Natural killer cell (primary cell): ENCODE measurements at regions not wholly inside any gene's neighbourhood (a gene's known extent, or its start where the extent isn't known, plus 50 kb on each side); places are given as distances from the start of the nearest gene placed in this dataset.
A peak's percentile ranks its signal among the peaks of the same experiment; 100 is the strongest.
"Not testable (repeated sequence)": the region's sequence is repeated elsewhere in the genome, so short reads cannot be mapped to it uniquely, and the experiment has no call there.

Source experiments
- ATAC-seq, 3 donors: fragments of 150-1000 bp in 2 of 3; fragments of 200-7000 bp in 1 of 3; cut with Tn5 transposase; 1 replicate in 1 of 3; 2 replicates in 2 of 3; pipeline ENCODE4 v1.10.0; 2021; ENCODE audit warnings: mild to moderate bottlenecking in 2 of 3, moderate library complexity in 2 of 3
- DNase-seq, 2 donors: peaks; one replicate each; pipeline versions ENCODE4 v3.0.0 to v3.0.0-alpha.2; 2013 to 2021; ENCODE audit warnings: mixed read lengths in 1 of 2
- H3K27ac ChIP-seq: one replicate; pipeline ENCODE4 v1.5.1; 2013; ENCODE audit warnings: mild to moderate bottlenecking, low read length
- H3K27me3 ChIP-seq: one replicate; pipeline ENCODE4 v1.6.1; 2013; ENCODE audit warnings: low read length; ENCODE audit not compliant: control insufficient read depth, insufficient read depth
- H3K36me3 ChIP-seq: one replicate; pipeline ENCODE4 v1.6.1; 2013; ENCODE audit warnings: low read length; ENCODE audit not compliant: control insufficient read depth, insufficient read depth
- H3K4me1 ChIP-seq: one replicate; pipeline ENCODE4 v1.6.1; 2013; ENCODE audit warnings: low read length; ENCODE audit not compliant: control insufficient read depth, insufficient read depth
- H3K4me3 ChIP-seq: one replicate; pipeline ENCODE4 v1.5.1; 2013; ENCODE audit warnings: low read length
- H3K9me3 ChIP-seq: one replicate; pipeline ENCODE4 v1.6.1; 2013; ENCODE audit warnings: low read length; ENCODE audit not compliant: control insufficient read depth, insufficient read depth
- H3K27ac Mint-ChIP-seq, 2 donors: one replicate each; pipeline ENCODE4 v1.8.0; 2022; ENCODE audit warnings: mild to moderate bottlenecking in 2 of 2, mixed read lengths in 2 of 2, moderate library complexity in 1 of 2
- H3K27me3 Mint-ChIP-seq, 2 donors: one replicate each; pipeline ENCODE4 v1.8.0; 2022; ENCODE audit warnings: low read depth in 2 of 2, mixed read lengths in 2 of 2
- H3K36me3 Mint-ChIP-seq: one replicate; pipeline ENCODE4 v1.8.0; 2022; ENCODE audit warnings: mixed read lengths
- H3K4me1 Mint-ChIP-seq, 2 donors: one replicate each; pipeline ENCODE4 v1.8.0; 2022; ENCODE audit warnings: mixed read lengths in 2 of 2
- H3K4me3 Mint-ChIP-seq: one replicate; pipeline ENCODE4 v1.8.0; 2022; ENCODE audit warnings: mild to moderate bottlenecking, moderate library complexity, mixed read lengths
- H3K9me3 Mint-ChIP-seq, 2 donors: one replicate each; pipeline ENCODE4 v1.8.0; 2022; ENCODE audit warnings: mixed read lengths in 2 of 2
- WGBS: methylation state at CpG from one replicate; pipeline ENCODE4 v1.1.7; 2013; ENCODE audit warnings: missing lambda C conversion rate; ENCODE audit not compliant: insufficient coverage; 5-methylcytosine and 5-hydroxymethylcytosine counted together
- intact Hi-C: fragments of 100-400 bp; cut with micrococcal nuclease; formaldehyde crosslinking; loops from one replicate; pipeline ENCODE4 v1.14.2; 2022

DNA sequence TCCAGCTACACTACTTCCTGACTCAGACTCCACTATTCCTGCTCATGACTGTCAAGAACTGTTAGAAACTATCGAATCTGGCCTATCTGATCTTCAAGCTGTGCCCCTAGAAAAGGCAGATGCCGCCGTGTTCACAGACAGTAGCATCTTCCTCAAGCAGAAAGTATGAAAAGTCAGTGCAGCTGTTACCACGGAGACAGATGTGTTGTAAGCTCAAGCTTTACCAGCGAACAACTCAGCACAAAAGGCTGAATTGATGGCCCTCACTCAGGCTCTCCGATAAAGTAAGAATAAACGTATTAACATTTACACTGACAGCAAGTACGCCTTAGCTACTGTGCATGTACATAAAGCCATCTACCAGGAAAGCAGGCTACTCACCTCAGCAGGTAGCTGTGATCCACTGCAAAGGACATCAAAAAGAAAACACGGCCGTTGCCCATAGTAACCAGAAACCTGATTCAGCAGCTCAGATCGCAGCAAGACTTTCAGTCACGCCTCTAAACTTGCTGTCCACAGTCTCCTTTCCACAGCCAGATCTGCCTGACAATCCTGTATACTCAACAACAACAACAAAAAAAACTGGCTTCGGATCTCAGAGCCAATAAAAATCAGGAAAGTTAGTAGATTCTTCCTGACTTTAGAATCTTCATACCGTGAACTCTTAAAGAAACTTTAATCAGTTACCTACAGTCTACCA is 97.5 kb upstream of the FAM90A26 start:
- DNase-seq = peak in 1 of 2 donors; percentile 3
- H3K9me3 Mint-ChIP-seq, H3K36me3 ChIP-seq, H3K4me1 Mint-ChIP-seq, H3K4me3 Mint-ChIP-seq, ATAC-seq, H3K4me3 ChIP-seq, H3K27ac Mint-ChIP-seq, H3K27ac ChIP-seq, H3K9me3 ChIP-seq, H3K36me3 Mint-ChIP-seq, H3K27me3 ChIP-seq, intact Hi-C loops, H3K27me3 Mint-ChIP-seq, H3K4me1 ChIP-seq: not testable (repeated sequence)
- 87% methylated on average over 12 of the region's 14 CpGs for WGBS

DNA sequence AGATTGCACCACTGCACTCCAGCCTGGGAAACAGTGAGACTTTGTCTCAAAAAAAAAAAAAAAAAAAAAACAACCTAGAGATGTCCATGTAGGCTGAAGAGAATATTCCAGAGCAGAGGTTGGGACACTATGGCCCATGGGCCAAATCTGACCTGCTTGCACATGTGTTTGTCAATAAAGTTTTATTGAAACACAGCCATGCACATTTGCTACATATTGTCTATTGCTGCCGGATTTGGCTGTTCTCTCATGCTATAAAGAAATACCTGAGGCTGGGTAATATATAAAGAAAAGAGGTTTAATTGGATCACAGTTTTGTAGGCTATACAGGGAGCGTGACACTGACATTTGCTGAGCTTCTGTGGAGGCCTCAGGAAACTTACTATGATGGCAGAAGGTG is 102.3 kb upstream of the FAM90A26 start:
- intact Hi-C loops = not testable (repeated sequence)

DNA sequence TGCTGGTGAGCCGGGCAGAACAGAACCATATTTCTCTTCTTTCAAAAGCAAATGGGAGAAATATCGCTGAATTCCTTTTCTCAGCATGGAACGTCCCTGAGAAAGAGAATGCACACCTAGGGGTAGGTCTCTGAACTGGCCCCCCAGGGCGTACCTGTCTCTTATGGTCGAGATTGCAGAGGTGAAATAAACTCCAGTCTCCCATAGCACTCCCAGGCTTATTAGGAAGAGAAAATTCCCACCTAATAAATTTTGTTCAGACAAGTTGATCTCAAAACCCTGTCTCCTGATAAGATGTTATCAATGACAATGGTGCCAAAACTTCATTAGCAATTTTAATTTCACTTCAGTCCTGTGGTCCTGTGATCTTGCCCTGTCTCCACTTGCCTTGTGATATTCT is 106.6 kb upstream of the FAM90A26 start:
- H3K4me3 Mint-ChIP-seq, H3K4me1 ChIP-seq, H3K27me3 Mint-ChIP-seq, ATAC-seq, H3K4me1 Mint-ChIP-seq, H3K36me3 ChIP-seq, intact Hi-C loops, H3K27me3 ChIP-seq, H3K4me3 ChIP-seq, H3K9me3 ChIP-seq, H3K27ac Mint-ChIP-seq, DNase-seq, H3K27ac ChIP-seq: not testable (repeated sequence)
- peaks cover 10 to 20% of the 10 kb centered on the region in 2 donors for H3K9me3 Mint-ChIP-seq
- peaks cover 10% of the 10 kb centered on the region for H3K36me3 Mint-ChIP-seq
- 100% methylated on average over 2 of the region's 5 CpGs for WGBS

More for the DNA sequence above, 102.3 kb upstream of the FAM90A26 start:
- not testable (repeated sequence) for H3K27me3 Mint-ChIP-seq, H3K9me3 ChIP-seq, H3K27me3 ChIP-seq, DNase-seq, H3K27ac Mint-ChIP-seq, H3K4me1 Mint-ChIP-seq, H3K36me3 ChIP-seq, H3K4me3 ChIP-seq, ATAC-seq, H3K27ac ChIP-seq, H3K4me3 Mint-ChIP-seq, H3K4me1 ChIP-seq
- WGBS = 88% methylated on average over 2 of the region's 2 CpGs
- peaks cover 10% of the 10 kb centered on the region for H3K36me3 Mint-ChIP-seq
- H3K9me3 Mint-ChIP-seq = peaks cover 13 to 22% of the 10 kb centered on the region in 2 donors

DNA sequence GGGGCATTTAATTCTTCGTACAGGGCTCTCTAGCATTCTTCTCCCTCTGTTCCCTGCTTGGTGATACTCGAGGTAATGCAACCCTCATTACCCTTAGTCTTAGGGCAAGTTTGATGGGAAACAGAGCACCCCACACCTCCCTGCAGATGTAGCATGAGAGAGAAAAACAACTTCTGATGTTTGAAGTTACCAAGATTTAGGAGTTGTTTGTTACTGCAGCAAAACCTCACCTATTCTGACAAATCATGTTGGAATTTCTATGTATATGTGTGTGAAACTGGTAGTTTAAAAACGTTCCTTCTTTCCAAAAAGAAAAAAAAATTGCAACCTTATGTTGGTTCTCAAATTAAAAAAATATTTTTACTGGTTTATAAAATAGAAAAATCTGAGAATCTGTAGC is 145.3 kb upstream of the FAM90A26 start:
- H3K4me3 Mint-ChIP-seq, intact Hi-C loops, H3K4me1 Mint-ChIP-seq, H3K36me3 Mint-ChIP-seq, H3K27me3 ChIP-seq, H3K9me3 ChIP-seq, H3K4me1 ChIP-seq, H3K27me3 Mint-ChIP-seq, H3K4me3 ChIP-seq, ATAC-seq, H3K27ac ChIP-seq, H3K36me3 ChIP-seq, DNase-seq, H3K9me3 Mint-ChIP-seq, H3K27ac Mint-ChIP-seq: not testable (repeated sequence)
- 100% methylated on average over 1 of the region's 3 CpGs for WGBS

DNA sequence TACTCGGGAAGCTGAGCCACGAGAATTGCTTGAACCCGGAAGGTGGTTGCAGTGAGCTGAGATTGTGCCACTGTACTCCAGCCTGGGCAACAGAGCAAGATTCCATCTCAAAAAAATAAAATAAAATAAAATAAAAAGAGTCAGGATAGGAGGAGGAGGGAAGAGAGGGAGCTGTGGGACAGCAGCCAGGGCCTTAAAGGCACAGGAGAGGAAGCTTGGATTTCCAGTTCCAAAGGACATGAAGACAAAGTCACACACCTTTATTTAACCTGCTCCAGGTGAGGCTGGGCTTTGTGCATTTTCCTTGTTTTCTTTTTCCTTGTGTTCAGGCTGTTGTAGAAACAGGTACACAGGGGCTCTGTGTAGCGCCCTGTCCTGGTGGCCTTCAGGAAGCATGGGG is 138.2 kb upstream of the HMX1 start:
- H3K36me3 ChIP-seq, ATAC-seq, H3K4me3 Mint-ChIP-seq, H3K36me3 Mint-ChIP-seq, H3K27me3 ChIP-seq, H3K27ac Mint-ChIP-seq, H3K27me3 Mint-ChIP-seq, H3K9me3 ChIP-seq, H3K4me1 ChIP-seq, intact Hi-C loops, H3K9me3 Mint-ChIP-seq, H3K4me1 Mint-ChIP-seq, H3K4me3 ChIP-seq, DNase-seq, H3K27ac ChIP-seq: not testable (repeated sequence)
- 92% methylated on average over 4 of the region's 4 CpGs for WGBS

DNA sequence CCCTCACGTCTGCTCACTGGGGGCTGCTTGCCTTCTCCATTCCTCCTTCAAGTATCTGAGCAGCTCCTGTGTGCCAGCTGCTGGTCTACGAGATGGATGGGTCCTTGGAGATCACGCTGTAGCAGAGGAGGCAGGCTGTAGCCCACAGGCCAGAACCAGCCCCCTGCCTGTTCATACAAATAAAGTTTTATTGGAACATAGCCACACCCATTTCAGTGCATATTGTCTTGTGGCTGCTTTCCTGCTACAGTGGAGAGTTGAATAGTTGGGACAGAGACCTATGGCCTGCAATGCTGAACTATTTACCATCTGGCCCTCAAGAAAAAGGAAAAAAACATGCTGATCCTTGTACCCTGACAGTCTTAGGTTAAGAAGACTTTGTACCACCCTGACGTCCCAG is 136.8 kb upstream of the HMX1 start:
- H3K9me3 ChIP-seq, H3K4me1 ChIP-seq, DNase-seq, H3K36me3 Mint-ChIP-seq, H3K9me3 Mint-ChIP-seq, H3K27ac Mint-ChIP-seq, H3K27me3 Mint-ChIP-seq, H3K4me3 Mint-ChIP-seq, H3K4me1 Mint-ChIP-seq, H3K4me3 ChIP-seq, ATAC-seq, H3K27ac ChIP-seq, H3K27me3 ChIP-seq, H3K36me3 ChIP-seq, intact Hi-C loops: not testable (repeated sequence)
- whole genome bisulfite sequencing = 100% methylated on average over 1 of the region's 4 CpGs

DNA sequence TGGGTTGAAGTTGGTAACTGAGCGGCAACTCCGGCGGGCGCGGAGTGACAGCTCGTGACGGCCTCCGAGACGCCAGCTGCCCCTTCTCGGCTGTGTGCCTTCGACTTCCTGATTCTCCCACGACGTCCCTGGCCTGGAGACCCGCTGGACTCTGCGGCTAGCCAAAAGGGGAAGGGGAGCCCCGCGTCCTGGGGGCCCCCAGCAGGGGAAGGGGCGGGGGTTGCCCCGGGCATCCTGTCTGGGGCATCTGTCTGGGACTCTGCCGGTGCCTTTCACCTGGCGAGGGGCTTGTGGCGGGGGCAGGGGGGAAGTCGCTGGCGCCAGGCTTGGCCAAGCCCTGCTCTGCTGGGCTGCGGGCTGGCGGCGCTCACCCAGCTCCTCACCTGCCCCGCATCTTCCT is 129.5 kb upstream of the HMX1 start:
- H3K36me3 ChIP-seq, DNase-seq, H3K27ac ChIP-seq, H3K9me3 ChIP-seq, H3K9me3 Mint-ChIP-seq, H3K4me3 ChIP-seq, H3K27me3 ChIP-seq, H3K4me1 Mint-ChIP-seq, H3K4me1 ChIP-seq, H3K36me3 Mint-ChIP-seq, ATAC-seq, intact Hi-C loops, H3K27ac Mint-ChIP-seq: not testable (repeated sequence)
- WGBS = under 1% methylated on average over 23 of the region's 28 CpGs
- Mint-ChIP-seq H3K4me3 (peak overlapping the region; percentile 31), H3K27me3 (peaks cover 0 to 13% of the 10 kb centered on the region in 2 donors)
